Neural cell (in vitro differentiated cells): ENCODE measurements at regions not wholly inside any gene's neighbourhood (a gene's known extent, or its start where the extent isn't known, plus 50 kb on each side); places are given as distances from the start of the nearest gene placed in this dataset.

Experiments
- H2AFZ ChIP-seq: fragments of 200-600, 300-800 bp; sonication (generic), shearing (Covaris generic); 2 replicates; pipeline ENCODE4 v1.6.0; 2014; ENCODE audit warnings: low read depth, mild to moderate bottlenecking, antibody characterized with exemption, low read length, moderate library complexity
- H3F3A ChIP-seq: fragments of 200-600 bp; shearing (Covaris generic); 2 replicates; pipeline ENCODE4 v1.6.1; 2016; ENCODE audit warnings: mild to moderate bottlenecking, moderate library complexity, mixed read lengths, antibody characterized with exemption, low read length; ENCODE audit not compliant: insufficient read depth, poor library complexity, severe bottlenecking
- H3K27ac ChIP-seq: fragments of 200-600, 300-800 bp; sonication (generic), shearing (Covaris generic); 2 replicates; pipeline ENCODE4 v1.5.1; 2014; ENCODE audit warnings: mild to moderate bottlenecking, low read length, moderate library complexity
- H3K27me3 ChIP-seq: fragments of 300-800, 200-600 bp; sonication (generic), shearing (Covaris generic); 2 replicates; pipeline ENCODE4 v1.6.0; 2014; ENCODE audit warnings: mild to moderate bottlenecking, low read depth, low read length, moderate library complexity; ENCODE audit not compliant: insufficient read depth
- H3K36me3 ChIP-seq: fragments of 300-800, 200-600 bp; sonication (generic), shearing (Covaris generic); 2 replicates; pipeline ENCODE4 v1.5.1; 2014; ENCODE audit warnings: mild to moderate bottlenecking, antibody characterized with exemption, low read length, moderate library complexity; ENCODE audit not compliant: insufficient read depth
- H3K4me2 ChIP-seq: fragments of 300-800, 200-600 bp; sonication (generic), shearing (Covaris generic); 2 replicates; pipeline ENCODE4 v1.6.0; 2014; ENCODE audit warnings: mild to moderate bottlenecking, low read length
- H3K4me3 ChIP-seq: fragments of 300-800, 200-600 bp; sonication (generic), shearing (Covaris generic); 2 replicates; pipeline ENCODE4 v1.5.1; 2014; ENCODE audit warnings: mild to moderate bottlenecking, low read length, moderate library complexity
- H3K79me2 ChIP-seq: fragments of 200-600 bp; shearing (Covaris generic); replicated peaks from 2 replicates; pipeline ENCODE4 v1.6.0; 2014; ENCODE audit warnings: mild to moderate bottlenecking, low read length, moderate library complexity; ENCODE audit not compliant: insufficient read depth
- H3K9ac ChIP-seq: fragments of 300-800, 200-600 bp; sonication (generic), shearing (Covaris generic); 2 replicates; pipeline ENCODE4 v1.6.1; 2016; ENCODE audit warnings: mild to moderate bottlenecking, low read length, mixed read lengths
- H3K9me2 ChIP-seq: fragments of 200-600 bp; shearing (Covaris generic); 2 replicates; pipeline ENCODE4 v1.6.1; 2016; ENCODE audit warnings: mild to moderate bottlenecking, low read length, mixed read lengths; ENCODE audit not compliant: insufficient read depth
- H3K9me3 ChIP-seq: fragments of 200-600, 300-800 bp; sonication (generic), shearing (Covaris generic); 2 replicates; pipeline ENCODE4 v1.6.1; 2016; ENCODE audit warnings: mild to moderate bottlenecking, mixed run types, low read length, moderate library complexity, mixed read lengths
- H4K20me1 ChIP-seq: fragments of 200-600 bp; shearing (Covaris generic); 2 replicates; pipeline ENCODE4 v1.6.1; 2016; ENCODE audit warnings: mild to moderate bottlenecking, mixed run types; ENCODE audit not compliant: insufficient read depth
- CTCF ChIP-seq: fragments of 450-650 bp; IDR thresholded peaks from 2 replicates; pipeline ENCODE4 v1.5.1; 2014; ENCODE audit warnings: antibody characterized with exemption, mild to moderate bottlenecking, moderate library complexity; ENCODE audit not compliant: poor library complexity, severe bottlenecking
- EP300 ChIP-seq: fragments of 450-650 bp; conservative IDR thresholded peaks from 2 replicates; pipeline ENCODE4 v1.6.1; 2014; ENCODE audit warnings: antibody characterized with exemption, mild to moderate bottlenecking, moderate library complexity; ENCODE audit not compliant: poor library complexity, severe bottlenecking
- EZH2 ChIP-seq: fragments of 200-600, 300-800 bp; shearing (Covaris generic), sonication (generic); IDR thresholded peaks from 2 replicates; pipeline ENCODE4 v1.6.1; 2014; ENCODE audit warnings: antibody characterized with exemption, low read length, borderline replicate concordance, mild to moderate bottlenecking; ENCODE audit not compliant: insufficient read depth, poor library complexity, severe bottlenecking
- MXI1 ChIP-seq: fragments of 450-650 bp; conservative IDR thresholded peaks from 2 replicates; pipeline ENCODE4 v1.6.1; 2014; ENCODE audit warnings: antibody characterized with exemption, mild to moderate bottlenecking; ENCODE audit not compliant: poor library complexity, severe bottlenecking
- POLR2AphosphoS5 ChIP-seq: IDR thresholded peaks from 2 replicates; pipeline ENCODE4 v1.6.1; 2012
- RAD21 ChIP-seq: fragments of 450-650 bp; conservative IDR thresholded peaks from 2 replicates; pipeline ENCODE4 v1.6.1; 2014; ENCODE audit warnings: antibody characterized with exemption, mild to moderate bottlenecking, moderate library complexity
- REST ChIP-seq: IDR thresholded peaks from 2 replicates; pipeline ENCODE4 v1.6.1; 2012; ENCODE audit warnings: borderline replicate concordance
- SMC3 ChIP-seq: fragments of 450-650 bp; conservative IDR thresholded peaks from 2 replicates; pipeline ENCODE4 v1.6.1; 2014; ENCODE audit warnings: antibody characterized with exemption, mild to moderate bottlenecking, moderate library complexity; ENCODE audit not compliant: poor library complexity
- TAF1 ChIP-seq: IDR thresholded peaks from 2 replicates; pipeline ENCODE4 v1.6.1; 2012; ENCODE audit warnings: low read depth

GRCh38 chr22:19626042-19626587 lies 88.2 kb upstream of the SEPTIN5 start:
- Histone ChIP-seq H3F3A (no peaks in the 10 kb centered on the region), H3K79me2 (no peaks in the 10 kb centered on the region), H3K27me3 (no peaks in the 10 kb centered on the region), H3K9me3 (no peaks in the 10 kb centered on the region), H3K9me2 (no peaks in the 10 kb centered on the region), H3K27ac (no peak overlapping the region), H3K4me3 (no peak overlapping the region), H3K9ac (no peak overlapping the region), H3K4me2 (no peak overlapping the region), H3K36me3 (no peaks in the 10 kb centered on the region), H2AFZ (no peak overlapping the region), H4K20me1 (no peaks in the 10 kb centered on the region)
- TF ChIP-seq SMC3 (no peak), POLR2AphosphoS5 (no peak), TAF1 (no peak), EP300 (no peak), REST (no peak), MXI1 (no peak), RAD21 (no peak), EZH2 (no peak), CTCF (no peak)

- Histone ChIP-seq H3K9ac (no peak overlapping the region), H3K9me3 (no peaks in the 10 kb centered on the region), H4K20me1 (no peaks in the 10 kb centered on the region), H3K4me2 (no peak overlapping the region), H3K79me2 (no peaks in the 10 kb centered on the region), H3K27me3 (no peaks in the 10 kb centered on the region), H3K27ac (no peak overlapping the region), H3K9me2 (no peaks in the 10 kb centered on the region), H2AFZ (no peak overlapping the region), H3K36me3 (no peaks in the 10 kb centered on the region), H3F3A (no peaks in the 10 kb centered on the region), H3K4me3 (no peak overlapping the region)
- TF ChIP-seq CTCF (no peak), REST (no peak), RAD21 (no peak), SMC3 (no peak), MXI1 (no peak), POLR2AphosphoS5 (no peak), EZH2 (no peak), EP300 (no peak), TAF1 (no peak)
These were observed 87.6 kb upstream of the SEPTIN5 start for GRCh38 chr22:19626666-19627065.
